Endothelial cell of umbilical vein (primary cell): ENCODE measurements at regions not wholly inside any gene's neighbourhood (a gene's known extent, or its start where the extent isn't known, plus 50 kb on each side); places are given as distances from the start of the nearest gene placed in this dataset.

Source experiments
- BruUV-seq: library from RNA; stranded (reverse); fragments of 400-500 nt; replicated peaks from 2 replicates; lab custom pipeline; 2021; lab: Mats Ljungman, UMichigan
- CTCF ChIA-PET: fragments of 300-600, 350-600 bp; sonication (Branson Sonifier 250); formaldehyde crosslinking; loops from one replicate; lab custom pipeline; 2021; ENCODE audit warnings: antibody characterized with exemption, inconsistent platforms; lab: Charles Lee
- POLR2A ChIA-PET: fragments of 300-600, 350-600 bp; sonication (Branson Sonifier 250); formaldehyde crosslinking; loops from one replicate; lab custom pipeline; 2021; ENCODE audit warnings: antibody characterized with exemption, inconsistent platforms; lab: Charles Lee
- DNase-seq: peaks from one replicate; pipeline ENCODE4 v3.0.0-alpha.2; 2011; ENCODE audit warnings: low read depth, low spot score
- FAIRE-seq: peaks from 2 replicates; lab custom pipeline; 2011; peaks lifted over from hg19 to GRCh38; lab: Jason Lieb, UNC
- H2AFZ ChIP-seq: 2 replicates; pipeline ENCODE4 v1.6.0; 2012; ENCODE audit warnings: low read depth, low read length, control low read depth, inconsistent platforms
- H3K27ac ChIP-seq: 2 replicates; pipeline ENCODE4 v1.5.1; 2011; ENCODE audit warnings: low read depth, mild to moderate bottlenecking, control low read depth, low read length, moderate library complexity; ENCODE audit not compliant: insufficient read depth
- H3K27me3 ChIP-seq, 2 experiments: 2 replicates each; pipeline versions ENCODE4 v1.6.0 to v1.6.1; 2011; ENCODE audit warnings: low read length in 2 of 2, mixed read lengths in 1 of 2; ENCODE audit not compliant: control insufficient read depth in 2 of 2, insufficient read depth in 2 of 2
- H3K36me3 ChIP-seq, 2 experiments: 2 replicates in 1 of 2; 3 replicates in 1 of 2; pipeline ENCODE4 v1.5.1; 2011; ENCODE audit warnings: low read length in 2 of 2, mild to moderate bottlenecking in 1 of 2, moderate library complexity in 1 of 2; ENCODE audit not compliant: control insufficient read depth in 2 of 2, insufficient read depth in 2 of 2; ENCODE audit errors: extremely low read depth in 1 of 2
- H3K4me1 ChIP-seq: 3 replicates; pipeline ENCODE4 v1.5.1; 2011; ENCODE audit warnings: mild to moderate bottlenecking, low read length; ENCODE audit not compliant: control insufficient read depth, insufficient read depth; ENCODE audit errors: extremely low read depth
- H3K4me2 ChIP-seq: 2 replicates; pipeline ENCODE4 v1.6.1; 2011; ENCODE audit warnings: low read length, control low read depth, mixed read lengths; ENCODE audit not compliant: insufficient read depth
- H3K4me3 ChIP-seq, 3 experiments: fragments of 200-600 bp in 1 of 3; sonication (generic), shearing (Covaris generic) in 1 of 3; replicated peaks in 1 of 3; 2 replicates each; pipeline ENCODE4 v1.5.1; 2011 to 2016; ENCODE audit warnings: control low read depth in 3 of 3, low read length in 3 of 3, mild to moderate bottlenecking in 2 of 3, inconsistent platforms in 1 of 3, low read depth in 1 of 3, moderate library complexity in 1 of 3; ENCODE audit not compliant: insufficient read depth in 1 of 3
- H3K79me2 ChIP-seq: 2 replicates; pipeline ENCODE4 v1.6.0; 2012; ENCODE audit warnings: low read length, inconsistent platforms; ENCODE audit not compliant: control insufficient read depth, insufficient read depth
- H3K9ac ChIP-seq: replicated peaks from 2 replicates; pipeline ENCODE3; 2011; ENCODE audit warnings: low read length, control low read depth; ENCODE audit not compliant: insufficient read depth; ENCODE audit errors: extremely low read depth
- H3K9me1 ChIP-seq: replicated peaks from 3 replicates; pipeline ENCODE4 v1.6.0; 2011; ENCODE audit warnings: mild to moderate bottlenecking, low read length; ENCODE audit not compliant: control insufficient read depth, insufficient read depth; ENCODE audit errors: extremely low read depth
- H3K9me3 ChIP-seq: replicated peaks from 2 replicates; pipeline ENCODE4 v1.5.1; 2012; ENCODE audit warnings: low read length, inconsistent platforms; ENCODE audit not compliant: control insufficient read depth, insufficient read depth
- H4K20me1 ChIP-seq: replicated peaks from 2 replicates; pipeline ENCODE3; 2011; ENCODE audit warnings: mild to moderate bottlenecking, low read length; ENCODE audit not compliant: control insufficient read depth, insufficient read depth; ENCODE audit errors: extremely low read depth
- CTCF ChIP-seq, 2 donors: IDR thresholded peaks; 1 replicate in 1 of 2; 2 replicates in 1 of 2; pipeline ENCODE4 v1.5.1; 2011; ENCODE audit warnings: low read length in 2 of 2, mild to moderate bottlenecking in 2 of 2, moderate library complexity in 2 of 2, control low read depth in 1 of 2, inconsistent platforms in 1 of 2, low read depth in 1 of 2; ENCODE audit not compliant: insufficient read depth in 1 of 2; ENCODE audit errors: extremely low read depth in 1 of 2
- EZH2 ChIP-seq: IDR thresholded peaks from 2 replicates; pipeline ENCODE4 v1.6.1; 2012; ENCODE audit warnings: borderline replicate concordance, low read depth, mild to moderate bottlenecking, moderate library complexity, low read length, inconsistent platforms; ENCODE audit not compliant: severe bottlenecking
- FOS ChIP-seq: IDR thresholded peaks from 2 replicates; pipeline ENCODE4 v1.6.1; 2011; ENCODE audit warnings: mild to moderate bottlenecking, low read length, moderate library complexity, borderline replicate concordance; ENCODE audit not compliant: insufficient read depth
- GATA2 ChIP-seq: IDR thresholded peaks from 2 replicates; pipeline ENCODE4 v1.7.0; 2011; ENCODE audit warnings: low read depth, mild to moderate bottlenecking, moderate library complexity, mixed read lengths, low read length; ENCODE audit not compliant: insufficient read length, insufficient read depth
- JUN ChIP-seq: IDR thresholded peaks from 2 replicates; pipeline ENCODE4 v1.6.1; 2011; ENCODE audit warnings: borderline replicate concordance, low read depth; ENCODE audit not compliant: insufficient read length, insufficient read depth
- MAX ChIP-seq: IDR thresholded peaks from 2 replicates; pipeline ENCODE4 v1.6.1; 2011; ENCODE audit not compliant: insufficient read depth, insufficient read length
- MYC ChIP-seq: IDR thresholded peaks from one replicate; pipeline ENCODE4 v1.6.1; 2011; ENCODE audit warnings: mild to moderate bottlenecking, low read depth, low read length
- POLR2A ChIP-seq: IDR thresholded peaks from 2 replicates; pipeline ENCODE4 v1.6.1; 2012; ENCODE audit warnings: low read depth, mild to moderate bottlenecking, control low read depth, low read length
- POLR2AphosphoS5 ChIP-seq: IDR thresholded peaks from 2 replicates; pipeline ENCODE4 v1.6.1; 2012; ENCODE audit warnings: low read depth, mild to moderate bottlenecking, control low read depth, low read length, moderate library complexity; ENCODE audit not compliant: insufficient read depth
- dilution Hi-C: fragments of 300-500 bp; cut with MboI; formaldehyde crosslinking; loops from one replicate; pipeline ENCODE4 v1.15.0; 2019; ENCODE audit warnings: low sequenced_read_pairs; ENCODE audit not compliant: extremely low pct_ligation_motif_present
- intact Hi-C: fragments of 100-400 bp; cut with micrococcal nuclease; formaldehyde crosslinking; loops from one replicate; pipeline ENCODE4 v1.10.0; 2022

DNA sequence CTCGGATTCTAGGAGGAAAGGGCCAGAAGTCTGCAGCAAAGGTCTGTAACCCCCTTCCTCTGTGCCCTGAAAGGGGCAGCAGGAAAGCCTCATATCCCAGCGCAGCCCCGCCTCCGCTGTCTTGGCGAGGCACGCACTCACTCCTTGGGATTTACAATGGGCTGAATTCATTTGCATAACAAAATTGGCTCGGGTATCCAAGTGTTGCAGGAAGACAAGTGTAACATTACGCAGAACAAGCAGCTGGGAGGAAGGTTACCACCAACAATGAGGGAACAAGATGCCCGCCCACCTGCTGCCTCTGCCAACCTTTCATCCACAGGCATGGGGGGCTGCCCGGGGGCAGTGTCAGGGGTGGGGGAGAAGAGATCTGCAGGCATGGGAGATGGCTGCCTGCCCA lies 130.4 kb downstream of the MRM1 start:
- dilution Hi-C loops: no loop called here
- Histone ChIP-seq H4K20me1 (no peaks in the 10 kb centered on the region), H3K4me1 (no peaks in the 10 kb centered on the region), H3K4me2 (no peak overlapping the region), H3K27ac (no peak overlapping the region), H2AFZ (no peak overlapping the region), H3K36me3 (no peaks in the 10 kb centered on the region), H3K4me3 (no peak overlapping the region), H3K79me2 (no peaks in the 10 kb centered on the region), H3K9me3 (no peaks in the 10 kb centered on the region), H3K9ac (no peak overlapping the region), H3K9me1 (no peaks in the 10 kb centered on the region), H3K27me3 (peaks cover 37 to 38% of the 10 kb centered on the region in 2 experiments)
- no peak for TF ChIP-seq GATA2
- TF ChIP-seq POLR2A: no peak
- TF ChIP-seq POLR2AphosphoS5: no peak
- TF ChIP-seq MAX: no peak
- TF ChIP-seq FOS: no peak
- no peak for TF ChIP-seq MYC
- no peak for TF ChIP-seq JUN
- no peak for TF ChIP-seq EZH2
- TF ChIP-seq CTCF (IDR thresholded peaks at IDR 0.05; ENCODE audit: extremely low read depth in 1 of 2, insufficient read depth in 1 of 2, low read depth in 1 of 2, low read length in 2 of 2): no peak
- intact Hi-C loops: no loop called here
- ChIA-PET POLR2A (no interaction called here), CTCF (no interaction called here)
- DNase-seq (no peak), FAIRE-seq (no peak)
- no TSS peak for BruUV-seq
